OCI-LY3 (cell line): ENCODE measurements at regions not wholly inside any gene's neighbourhood (a gene's known extent, or its start where the extent isn't known, plus 50 kb on each side); places are given as distances from the start of the nearest gene placed in this dataset.

ENCODE experiments used
- EZH2phosphoT487 ChIP-seq: fragments of 200-600 bp; shearing (Covaris generic); IDR thresholded peaks from 2 replicates; pipeline ENCODE4 v1.6.1; 2018; ENCODE audit warnings: antibody characterized with exemption, mixed run types, low read depth
- TF ChIP-seq, protein P1 (sequence below): fragments of 200-600, 300-600 bp; sonication (generic); IDR thresholded peaks from 2 replicates; pipeline ENCODE4 v1.5.1; 2014; ENCODE audit warnings: antibody characterized with exemption, low read length, low read depth

DNA sequence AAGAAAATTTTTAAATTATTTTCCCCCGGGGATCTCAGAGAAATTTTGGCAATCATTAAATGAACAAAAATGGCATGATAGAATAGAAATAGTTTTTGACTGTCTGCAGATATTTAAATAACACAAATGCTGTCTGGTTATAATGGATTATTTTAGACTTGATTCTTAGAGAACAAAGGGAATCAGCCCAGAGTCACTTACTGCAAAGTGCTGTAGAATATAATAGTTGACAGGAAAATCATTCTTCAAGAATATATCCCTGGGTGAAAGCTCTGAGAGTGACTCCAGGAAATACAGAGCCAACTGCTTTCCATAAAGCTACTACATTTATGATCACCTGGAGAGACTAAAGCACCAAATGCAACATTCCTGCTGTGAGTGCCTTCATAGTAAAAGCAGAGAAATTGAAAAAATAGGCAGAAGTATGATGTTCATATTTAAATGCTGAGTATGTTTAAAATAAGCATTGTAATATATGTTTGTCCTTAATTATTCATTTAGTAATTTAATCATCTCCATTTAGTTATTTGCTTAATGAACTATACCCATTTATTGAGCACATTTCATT lies 1765.8 kb downstream of the SLITRK1 start:
- TF ChIP-seq, protein P1, sequence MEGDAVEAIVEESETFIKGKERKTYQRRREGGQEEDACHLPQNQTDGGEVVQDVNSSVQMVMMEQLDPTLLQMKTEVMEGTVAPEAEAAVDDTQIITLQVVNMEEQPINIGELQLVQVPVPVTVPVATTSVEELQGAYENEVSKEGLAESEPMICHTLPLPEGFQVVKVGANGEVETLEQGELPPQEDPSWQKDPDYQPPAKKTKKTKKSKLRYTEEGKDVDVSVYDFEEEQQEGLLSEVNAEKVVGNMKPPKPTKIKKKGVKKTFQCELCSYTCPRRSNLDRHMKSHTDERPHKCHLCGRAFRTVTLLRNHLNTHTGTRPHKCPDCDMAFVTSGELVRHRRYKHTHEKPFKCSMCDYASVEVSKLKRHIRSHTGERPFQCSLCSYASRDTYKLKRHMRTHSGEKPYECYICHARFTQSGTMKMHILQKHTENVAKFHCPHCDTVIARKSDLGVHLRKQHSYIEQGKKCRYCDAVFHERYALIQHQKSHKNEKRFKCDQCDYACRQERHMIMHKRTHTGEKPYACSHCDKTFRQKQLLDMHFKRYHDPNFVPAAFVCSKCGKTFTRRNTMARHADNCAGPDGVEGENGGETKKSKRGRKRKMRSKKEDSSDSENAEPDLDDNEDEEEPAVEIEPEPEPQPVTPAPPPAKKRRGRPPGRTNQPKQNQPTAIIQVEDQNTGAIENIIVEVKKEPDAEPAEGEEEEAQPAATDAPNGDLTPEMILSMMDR = no peak
- no peak for TF ChIP-seq EZH2phosphoT487
